NT2/D1 (cell line): ENCODE measurements at regions not wholly inside any gene's neighbourhood (a gene's known extent, or its start where the extent isn't known, plus 50 kb on each side); places are given as distances from the start of the nearest gene placed in this dataset.
A peak's percentile ranks its signal among the peaks of the same experiment; 100 is the strongest.
"Not testable (repeated sequence)": the region's sequence is repeated elsewhere in the genome, so short reads cannot be mapped to it uniquely, and the experiment has no call there.

Source experiments
- DNase-seq: peaks from one replicate; pipeline ENCODE4 v3.0.0-alpha.2; 2011; ENCODE audit warnings: low read depth, low spot score
- H3K27me3 ChIP-seq: 2 replicates; pipeline ENCODE4 v1.6.0; 2011; ENCODE audit warnings: mild to moderate bottlenecking; ENCODE audit not compliant: insufficient read length, insufficient read depth
- H3K36me3 ChIP-seq: 2 replicates; pipeline ENCODE4 v1.6.1; 2011; ENCODE audit warnings: mild to moderate bottlenecking, low read length, mixed read lengths; ENCODE audit not compliant: insufficient read depth, insufficient read length
- H3K4me1 ChIP-seq: 2 replicates; pipeline ENCODE4 v1.5.1; 2011; ENCODE audit not compliant: insufficient read depth, insufficient read length
- H3K4me3 ChIP-seq: 2 replicates; pipeline ENCODE4 v1.5.1; 2011; ENCODE audit warnings: low read depth; ENCODE audit not compliant: insufficient read length
- H3K9ac ChIP-seq: 2 replicates; pipeline ENCODE4 v1.6.0; 2011; ENCODE audit warnings: low read depth; ENCODE audit not compliant: insufficient read length
- H3K9me3 ChIP-seq: 2 replicates; pipeline ENCODE4 v1.5.1; 2011; ENCODE audit warnings: mild to moderate bottlenecking, low read length; ENCODE audit not compliant: insufficient read depth
- SUZ12 ChIP-seq: IDR thresholded peaks from 2 replicates; pipeline ENCODE4 v1.6.1; 2011; ENCODE audit not compliant: insufficient read length, insufficient read depth; ENCODE audit errors: extremely low read depth
- YY1 ChIP-seq: IDR thresholded peaks from 2 replicates; pipeline ENCODE4 v1.6.1; 2011; ENCODE audit not compliant: insufficient read length, insufficient read depth
- ZNF274 ChIP-seq: IDR thresholded peaks from 2 replicates; pipeline ENCODE4 v1.6.1; 2011; ENCODE audit warnings: mild to moderate bottlenecking, low read depth, low read length

DNA sequence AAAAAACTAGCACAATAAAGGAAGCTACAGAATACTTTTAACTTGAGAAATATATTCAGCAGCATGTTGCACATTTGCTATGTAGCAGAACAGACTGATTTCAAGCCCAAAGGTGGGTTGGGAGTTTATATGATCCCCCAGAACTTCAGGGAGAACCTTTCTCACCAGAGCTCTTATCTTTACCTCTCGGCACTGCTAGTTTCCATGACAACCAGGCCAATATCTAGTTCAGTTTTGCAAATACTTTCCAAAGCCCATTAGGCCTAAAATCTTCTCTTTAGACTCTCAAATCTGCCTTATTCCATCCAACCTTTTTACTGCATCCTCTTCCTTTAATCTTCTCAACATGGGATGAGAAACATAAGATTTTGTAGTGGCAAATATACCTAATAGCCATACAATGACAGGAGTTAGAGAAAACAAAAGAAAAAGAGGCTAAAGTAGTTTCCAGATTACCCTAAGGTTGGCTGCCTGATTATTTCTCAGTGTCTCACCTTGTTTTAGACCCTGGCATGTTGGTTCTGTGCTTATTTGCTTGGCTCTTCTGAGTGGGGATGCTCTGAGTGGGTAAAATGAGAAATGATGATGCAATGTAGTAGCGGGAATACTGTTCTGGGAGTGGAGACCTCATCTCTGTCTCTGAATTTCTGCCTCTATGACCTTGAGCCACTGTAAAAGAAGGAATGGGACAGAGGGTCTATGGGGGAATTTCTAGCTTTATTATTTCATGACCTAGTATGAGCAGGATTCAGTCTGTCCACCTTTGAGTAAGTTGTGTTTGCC is 427.6 kb upstream of the STXBP6 start:
- Histone ChIP-seq H3K27me3 (no peaks in the 10 kb centered on the region), H3K4me1 (no peaks in the 10 kb centered on the region), H3K9ac (no peak overlapping the region), H3K9me3 (no peaks in the 10 kb centered on the region), H3K4me3 (no peak overlapping the region), H3K36me3 (no peaks in the 10 kb centered on the region)
- DNase-seq = no peak
- TF ChIP-seq ZNF274 = no peak
- TF ChIP-seq SUZ12 = no peak
- TF ChIP-seq YY1 = no peak

DNA sequence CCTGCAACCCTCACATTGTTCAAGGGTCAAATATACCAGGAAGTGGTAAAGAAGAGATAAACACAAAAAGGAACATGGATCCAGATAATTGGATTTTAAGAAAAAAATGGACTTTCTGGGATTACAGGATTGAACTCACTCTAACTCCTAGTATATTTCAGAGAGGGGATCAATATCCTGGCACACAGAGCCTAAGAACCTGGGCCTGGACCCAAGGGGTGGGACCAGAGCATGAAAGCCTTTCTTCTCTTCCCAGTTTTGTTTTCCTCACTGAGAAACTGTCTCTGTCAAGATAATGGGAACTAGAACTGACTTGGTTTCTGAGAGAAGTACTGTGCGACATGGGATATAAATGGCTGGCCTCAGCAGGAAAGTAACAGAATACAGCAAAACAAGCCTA is 422.8 kb upstream of the STXBP6 start:
- no peak overlapping the region for H3K9ac ChIP-seq
- H3K36me3 ChIP-seq = no peaks in the 10 kb centered on the region
- H3K4me3 ChIP-seq = no peak overlapping the region
- no peaks in the 10 kb centered on the region for H3K4me1 ChIP-seq
- no peaks in the 10 kb centered on the region for H3K27me3 ChIP-seq
- TF ChIP-seq SUZ12 = no peak
- no peak for DNase-seq
- H3K9me3 ChIP-seq = no peaks in the 10 kb centered on the region

DNA sequence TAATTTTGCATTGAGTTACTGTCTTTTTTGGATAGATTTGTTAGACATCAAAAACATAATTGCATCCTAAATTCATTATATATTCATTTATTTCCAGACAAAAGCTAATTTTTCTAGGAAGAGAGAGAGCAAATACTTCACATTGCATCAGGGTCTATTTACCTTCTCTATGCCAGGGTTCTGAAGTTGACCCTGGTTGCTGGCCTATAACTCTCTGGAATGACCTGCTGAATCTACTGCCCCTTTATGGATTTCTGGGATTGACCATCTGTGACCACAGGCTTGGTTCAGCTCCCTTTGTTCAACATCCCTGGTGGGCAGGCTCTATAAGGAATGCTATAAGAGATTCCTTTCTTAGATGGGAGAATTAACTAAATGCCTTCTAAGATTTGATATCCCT is 414.8 kb upstream of the STXBP6 start:
- H3K27me3 ChIP-seq = no peaks in the 10 kb centered on the region
- no peaks in the 10 kb centered on the region for H3K4me1 ChIP-seq
- no peaks in the 10 kb centered on the region for H3K9me3 ChIP-seq
- no peak for DNase-seq
- H3K9ac ChIP-seq = no peak overlapping the region
- H3K4me3 ChIP-seq = no peak overlapping the region
- no peaks in the 10 kb centered on the region for H3K36me3 ChIP-seq
- TF ChIP-seq SUZ12 = no peak

DNA sequence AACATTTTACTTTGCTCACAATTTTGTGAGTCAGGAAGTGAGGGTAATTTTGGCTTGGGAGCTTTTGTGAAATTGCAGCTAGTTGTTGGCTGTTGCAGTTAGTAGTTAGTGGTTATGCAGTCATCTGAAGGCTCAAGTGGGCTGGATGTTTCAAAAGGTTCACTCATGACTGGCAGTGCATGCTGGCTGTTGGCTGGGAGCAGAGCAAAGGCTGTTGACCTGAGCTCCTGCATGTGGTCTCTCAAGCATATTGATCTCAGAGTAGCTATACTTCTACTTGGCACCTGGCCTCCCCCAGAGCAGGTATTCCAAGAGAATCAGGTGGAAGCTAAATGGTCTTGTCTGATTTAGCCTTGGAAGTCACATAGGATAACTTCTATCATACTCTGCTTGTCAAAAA is 414.1 kb upstream of the STXBP6 start:
- TF ChIP-seq YY1 (no peak), ZNF274 (no peak), SUZ12 (no peak)
- no peaks in the 10 kb centered on the region for H3K9me3 ChIP-seq
- DNase-seq = no peak
- no peaks in the 10 kb centered on the region for H3K36me3 ChIP-seq
- H3K4me1 ChIP-seq = no peaks in the 10 kb centered on the region
- H3K9ac ChIP-seq = no peak overlapping the region
- H3K27me3 ChIP-seq = no peaks in the 10 kb centered on the region
- H3K4me3 ChIP-seq = no peak overlapping the region

DNA sequence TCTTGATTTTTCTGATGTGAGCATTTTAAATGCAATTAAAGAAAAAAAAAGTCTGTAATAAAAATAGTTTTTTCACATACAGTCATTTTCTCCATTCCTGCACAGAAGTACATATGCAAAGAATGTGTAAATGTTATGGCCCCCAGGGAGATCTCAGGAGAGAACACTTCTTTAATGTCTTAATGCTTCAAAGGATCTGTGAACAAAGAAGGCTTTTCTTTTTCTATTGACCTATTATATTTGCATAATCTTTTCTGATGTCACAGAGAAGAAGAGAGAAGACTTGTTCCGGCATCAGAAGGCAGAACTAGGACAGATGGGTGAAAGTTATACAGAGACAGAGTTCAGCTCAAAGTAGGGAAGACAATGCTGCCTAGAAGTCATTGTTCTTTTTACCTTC is 413.5 kb upstream of the STXBP6 start:
- no peaks in the 10 kb centered on the region for H3K27me3 ChIP-seq
- no peak for TF ChIP-seq YY1
- DNase-seq = peak; percentile 25
- no peaks in the 10 kb centered on the region for H3K4me1 ChIP-seq
- H3K4me3 ChIP-seq = no peak overlapping the region
- H3K9me3 ChIP-seq = no peaks in the 10 kb centered on the region
- H3K36me3 ChIP-seq = no peaks in the 10 kb centered on the region
- H3K9ac ChIP-seq = no peak overlapping the region

DNA sequence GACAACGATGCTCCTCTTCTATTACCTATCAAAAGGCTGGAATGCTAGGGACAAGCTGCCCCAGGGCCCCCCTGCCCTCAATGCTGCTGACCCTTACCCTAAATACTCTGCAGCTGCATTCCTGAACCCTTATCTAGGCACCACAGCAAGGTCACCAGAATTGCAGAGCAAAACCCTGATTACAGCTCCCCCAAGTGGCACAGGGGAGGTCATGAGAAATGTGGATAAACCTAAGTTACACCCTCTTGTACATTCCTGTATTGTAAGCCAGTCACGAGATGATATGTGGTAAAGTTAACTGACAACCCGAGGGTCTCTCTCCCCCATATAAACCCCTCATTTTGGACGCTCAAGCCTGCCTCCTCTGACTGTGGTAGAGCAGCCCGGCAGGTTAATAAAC is 411.8 kb upstream of the STXBP6 start:
- H3K36me3 ChIP-seq = no peaks in the 10 kb centered on the region
- no peaks in the 10 kb centered on the region for H3K4me1 ChIP-seq
- no peak overlapping the region for H3K9ac ChIP-seq
- no peaks in the 10 kb centered on the region for H3K27me3 ChIP-seq
- TF ChIP-seq ZNF274 (no peak), YY1 (no peak), SUZ12 (no peak)
- no peak overlapping the region for H3K4me3 ChIP-seq
- DNase-seq = no peak
- no peaks in the 10 kb centered on the region for H3K9me3 ChIP-seq

DNA sequence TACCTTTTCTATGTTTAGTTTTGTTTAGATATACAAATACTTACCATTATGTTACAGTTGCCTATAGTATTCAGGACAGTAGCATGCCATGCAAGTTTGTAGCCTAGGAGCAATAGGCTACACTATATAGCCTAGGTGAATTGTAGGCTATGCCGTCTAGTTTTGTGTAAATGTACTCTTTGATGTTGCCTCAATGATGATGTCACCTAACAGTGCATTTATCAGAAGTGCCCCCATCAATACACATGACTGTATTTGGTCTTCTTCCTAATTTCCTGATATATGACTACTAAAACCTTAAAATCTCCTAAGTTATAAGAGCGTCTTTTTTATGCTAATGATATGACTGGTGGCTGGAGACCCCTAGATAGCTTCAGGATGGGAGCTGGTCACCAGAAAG is 394.4 kb upstream of the STXBP6 start:
- no peak overlapping the region for H3K4me3 ChIP-seq
- DNase-seq = no peak
- no peaks in the 10 kb centered on the region for H3K27me3 ChIP-seq
- no peak overlapping the region for H3K9ac ChIP-seq
- TF ChIP-seq SUZ12 = no peak
- no peak for TF ChIP-seq ZNF274
- no peak for TF ChIP-seq YY1
- H3K9me3 ChIP-seq = no peaks in the 10 kb centered on the region
- H3K36me3 ChIP-seq = no peaks in the 10 kb centered on the region
- H3K4me1 ChIP-seq = no peaks in the 10 kb centered on the region

DNA sequence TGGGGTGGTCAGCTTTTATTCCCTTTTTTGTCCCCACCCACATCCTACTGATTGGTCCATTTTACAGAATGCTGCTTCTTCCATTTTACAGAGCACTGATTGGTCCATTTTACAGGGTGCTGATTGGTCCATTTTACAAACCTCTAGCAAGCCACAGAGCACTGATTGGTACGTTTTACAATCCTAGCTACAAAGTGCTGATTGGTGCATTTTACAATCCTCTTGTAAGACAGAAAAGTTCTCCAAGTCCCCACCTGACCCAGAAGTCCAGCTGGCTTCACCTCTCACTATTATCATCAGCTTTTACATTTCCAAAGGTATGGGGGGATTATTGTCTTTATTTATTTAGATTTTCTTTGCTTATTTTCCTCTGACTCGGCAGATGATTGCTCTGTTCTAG is 390.4 kb upstream of the STXBP6 start:
- H3K9ac ChIP-seq, H3K36me3 ChIP-seq, H3K4me1 ChIP-seq, H3K4me3 ChIP-seq, DNase-seq, H3K27me3 ChIP-seq, H3K9me3 ChIP-seq: not testable (repeated sequence)
